GM12878 (cell line): ENCODE measurements at regions not wholly inside any gene's neighbourhood (a gene's known extent, or its start where the extent isn't known, plus 50 kb on each side); places are given as distances from the start of the nearest gene placed in this dataset.

Source experiments
- ATAC-seq: fragments of 200-7000 bp; cut with Tn5 transposase; 3 replicates; pipeline ENCODE4 v1.9.1; 2020; ENCODE audit warnings: mild to moderate bottlenecking, moderate library complexity
- BruUV-seq: library from RNA; stranded (reverse); fragments of 400-500 nt; replicated peaks from 2 replicates; lab custom pipeline; 2021; lab: Mats Ljungman, UMichigan
- CTCF ChIA-PET: fragments of 300-600 bp; sonication (Branson Sonifier 250); formaldehyde crosslinking; extraction: SDS; loops from one replicate; lab custom pipeline; 2021; ENCODE audit warnings: inconsistent platforms; lab: Yijun Ruan, JAX
- POLR2A ChIA-PET: fragments of 350-600 bp; formaldehyde crosslinking; extraction: SDS; loops from one replicate; lab custom pipeline; 2021; ENCODE audit warnings: inconsistent platforms; lab: Charles Lee
- RAD21 ChIA-PET: fragments of 300-600 bp; sonication (Branson Sonifier 250); formaldehyde crosslinking; loops from one replicate; lab custom pipeline; 2023; ENCODE audit warnings: antibody characterized with exemption; ENCODE audit not compliant: unreplicated experiment; lab: Charles Lee
- SMC1A ChIA-PET: fragments of 300-600 bp; sonication (Branson Sonifier 250); formaldehyde crosslinking; loops from one replicate; lab custom pipeline; 2023; ENCODE audit not compliant: unreplicated experiment, uncharacterized antibody; lab: Charles Lee
- DNase-seq: peaks from one replicate; pipeline ENCODE4 v3.0.0-alpha.2; 2011; ENCODE audit warnings: low read depth, low spot score
- FAIRE-seq: peaks from 3 replicates; lab custom pipeline; 2011; peaks lifted over from hg19 to GRCh38; lab: Jason Lieb, UNC
- H2AFZ ChIP-seq: 2 replicates; pipeline ENCODE4 v1.6.0; 2011; ENCODE audit warnings: low read depth, low read length, control low read depth; ENCODE audit not compliant: control insufficient read depth
- H3K27ac ChIP-seq: 2 replicates; pipeline ENCODE4 v1.5.1; 2011; ENCODE audit warnings: control low read depth; ENCODE audit not compliant: control insufficient read depth, insufficient read depth
- H3K27me3 ChIP-seq, 2 experiments: replicated peaks in 1 of 2; 2 replicates each; pipeline versions ENCODE4 v1.6.0 to v1.6.1; 2011; ENCODE audit warnings: low read length in 1 of 2; ENCODE audit not compliant: control insufficient read depth in 2 of 2, insufficient read depth in 2 of 2
- H3K36me3 ChIP-seq, 2 experiments: 2 replicates each; pipeline ENCODE4 v1.5.1; 2011; ENCODE audit warnings: low read length in 1 of 2; ENCODE audit not compliant: control insufficient read depth in 2 of 2, insufficient read depth in 2 of 2
- H3K4me1 ChIP-seq: 2 replicates; pipeline ENCODE4 v1.6.1; 2011; ENCODE audit warnings: mild to moderate bottlenecking, low read length, moderate library complexity, mixed read lengths; ENCODE audit not compliant: control insufficient read depth, insufficient read depth
- H3K4me2 ChIP-seq: 2 replicates; pipeline ENCODE4 v1.6.0; 2011; ENCODE audit warnings: control low read depth; ENCODE audit not compliant: control insufficient read depth, insufficient read depth
- H3K4me3 ChIP-seq: fragments of 200-600 bp; sonication (generic); 2 replicates; pipeline ENCODE4 v1.5.1; 2016
- H3K79me2 ChIP-seq: 2 replicates; pipeline ENCODE4 v1.6.0; 2011; ENCODE audit warnings: low read length; ENCODE audit not compliant: control insufficient read depth, insufficient read depth
- H3K9ac ChIP-seq: 2 replicates; pipeline ENCODE4 v1.8.0; 2011; ENCODE audit warnings: low read length, control low read depth, mixed read lengths; ENCODE audit not compliant: control insufficient read depth, insufficient read depth
- H3K9me3 ChIP-seq: replicated peaks from 3 replicates; pipeline ENCODE4 v1.5.1; 2011; ENCODE audit warnings: mild to moderate bottlenecking, low read length; ENCODE audit not compliant: control insufficient read depth, insufficient read depth
- H4K20me1 ChIP-seq: 2 replicates; pipeline ENCODE4 v1.6.0; 2011; ENCODE audit not compliant: control insufficient read depth, insufficient read depth
- POLR2A ChIP-seq: IDR thresholded peaks from 2 replicates; pipeline ENCODE4 v1.6.1; 2011; ENCODE audit warnings: low read depth, mild to moderate bottlenecking, low read length
- WGBS: methylation state at CpG from one replicate; pipeline ENCODE4 v1.1.6; 2016; ENCODE audit warnings: low lambda C conversion rate; ENCODE audit not compliant: insufficient replicate concordance, insufficient coverage; ENCODE audit errors: missing lambda C conversion rate; 5-methylcytosine and 5-hydroxymethylcytosine counted together
- in situ Hi-C: fragments of 300-500 bp; cut with MboI; formaldehyde crosslinking; loops from 9 replicates; pipeline ENCODE4 v1.14.3; 2018; ENCODE audit warnings: mixed read lengths
- intact Hi-C: fragments of 100-400 bp; cut with micrococcal nuclease; formaldehyde crosslinking; loops from one replicate; pipeline ENCODE4 v1.14.2; 2022; ENCODE audit not compliant: unreplicated experiment
- TF ChIP-seq, protein P1 (sequence below): fragments of 450-650 bp; IDR thresholded peaks from 2 replicates; pipeline ENCODE4 v1.6.1; 2017; ENCODE audit warnings: antibody characterized with exemption, mild to moderate bottlenecking, moderate library complexity

DNA sequence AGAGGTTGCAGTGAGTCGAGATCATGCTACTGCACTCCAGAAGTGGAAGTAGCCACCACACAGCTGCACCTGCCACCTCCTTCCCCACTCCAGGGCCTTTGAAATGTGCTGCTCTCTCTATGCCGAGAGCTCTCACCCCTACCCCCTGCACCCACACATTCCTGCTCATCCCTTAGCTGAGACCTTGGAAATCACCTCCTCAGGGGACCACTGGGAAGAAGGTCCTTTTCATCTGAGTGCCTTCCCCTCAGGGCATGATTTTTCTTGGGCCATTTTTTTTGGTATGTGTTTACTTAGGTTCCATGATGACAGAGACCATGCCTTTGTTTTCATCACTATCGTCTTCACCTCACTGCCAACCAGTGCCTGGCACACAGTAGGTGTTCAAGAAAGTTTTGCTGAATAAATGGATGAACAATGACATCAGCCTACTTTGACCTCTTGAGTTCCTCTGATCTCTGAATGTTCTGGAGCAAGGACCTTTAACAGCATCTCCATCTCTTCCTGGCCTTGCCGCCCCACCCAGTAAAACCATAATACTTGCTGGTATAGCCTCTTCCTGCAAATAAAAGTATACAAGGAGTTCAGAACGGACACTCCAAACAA lies 166.6 kb upstream of the KLF14 start:
- Histone ChIP-seq H3K4me3 (no peak overlapping the region), H3K9ac (no peak overlapping the region), H3K9me3 (peaks cover 3% of the 10 kb centered on the region; the same call in 1 of the 3 replicates), H3K4me2 (0 out of 2 replicates have a peak overlapping the region, but pooled peaks have one; percentile 5), H3K4me1 (peaks cover 53% of the 10 kb centered on the region), H3K79me2 (peaks cover 72% of the 10 kb centered on the region), H3K27me3 (no peaks in the 10 kb centered on the region), H3K27ac (peak overlapping the region; percentile 57), H4K20me1 (peaks cover 5% of the 10 kb centered on the region), H2AFZ (no peak overlapping the region), H3K36me3 (peaks cover 21 to 38% of the 10 kb centered on the region in 2 experiments)
- POLR2A ChIA-PET, result interaction anchor here (1.5 kb wide), 2 partner anchors 12 to 137 kb away, joined by 4 to 7 read pairs; no protein-coding TSS in a partner anchor
- CTCF ChIA-PET, result interaction anchor here (1.3 to 8.6 kb wide), 5 partner anchors 11 to 140 kb away, joined by 5 to 166 read pairs (median 9); no protein-coding TSS in a partner anchor
- intact Hi-C loops (no loop called here), in situ Hi-C loops (loop anchor here (5.0 kb wide), 1 partner anchor 142 kb away; no protein-coding TSS in a partner anchor)
- BruUV-seq, result no TSS peak
- FAIRE-seq, result no peak
- ATAC-seq, result no peak
- RAD21 ChIA-PET, result interaction anchor here (0.6 to 5.6 kb wide), 5 partner anchors 13 to 524 kb away, joined by 3 to 77 read pairs (median 13); no protein-coding TSS in a partner anchor
- TF ChIP-seq, protein P1, sequence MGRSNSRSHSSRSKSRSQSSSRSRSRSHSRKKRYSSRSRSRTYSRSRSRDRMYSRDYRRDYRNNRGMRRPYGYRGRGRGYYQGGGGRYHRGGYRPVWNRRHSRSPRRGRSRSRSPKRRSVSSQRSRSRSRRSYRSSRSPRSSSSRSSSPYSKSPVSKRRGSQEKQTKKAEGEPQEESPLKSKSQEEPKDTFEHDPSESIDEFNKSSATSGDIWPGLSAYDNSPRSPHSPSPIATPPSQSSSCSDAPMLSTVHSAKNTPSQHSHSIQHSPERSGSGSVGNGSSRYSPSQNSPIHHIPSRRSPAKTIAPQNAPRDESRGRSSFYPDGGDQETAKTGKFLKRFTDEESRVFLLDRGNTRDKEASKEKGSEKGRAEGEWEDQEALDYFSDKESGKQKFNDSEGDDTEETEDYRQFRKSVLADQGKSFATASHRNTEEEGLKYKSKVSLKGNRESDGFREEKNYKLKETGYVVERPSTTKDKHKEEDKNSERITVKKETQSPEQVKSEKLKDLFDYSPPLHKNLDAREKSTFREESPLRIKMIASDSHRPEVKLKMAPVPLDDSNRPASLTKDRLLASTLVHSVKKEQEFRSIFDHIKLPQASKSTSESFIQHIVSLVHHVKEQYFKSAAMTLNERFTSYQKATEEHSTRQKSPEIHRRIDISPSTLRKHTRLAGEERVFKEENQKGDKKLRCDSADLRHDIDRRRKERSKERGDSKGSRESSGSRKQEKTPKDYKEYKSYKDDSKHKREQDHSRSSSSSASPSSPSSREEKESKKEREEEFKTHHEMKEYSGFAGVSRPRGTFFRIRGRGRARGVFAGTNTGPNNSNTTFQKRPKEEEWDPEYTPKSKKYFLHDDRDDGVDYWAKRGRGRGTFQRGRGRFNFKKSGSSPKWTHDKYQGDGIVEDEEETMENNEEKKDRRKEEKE, result no peak
- TF ChIP-seq POLR2A, result peak; percentile 51
- no peak for DNase-seq
- 30% methylated on average over 5 of the region's 5 CpGs for WGBS
- SMC1A ChIA-PET, result interaction anchor here (1.0 to 5.7 kb wide), 9 partner anchors 11 to 139 kb away, joined by 3 to 84 read pairs (median 4); no protein-coding TSS in a partner anchor
